ENCODE measurements at regions not wholly inside any gene's neighbourhood (a gene's known extent, or its start where the extent isn't known, plus 50 kb on each side); places are given as distances from the start of the nearest gene placed in this dataset.

DNA sequence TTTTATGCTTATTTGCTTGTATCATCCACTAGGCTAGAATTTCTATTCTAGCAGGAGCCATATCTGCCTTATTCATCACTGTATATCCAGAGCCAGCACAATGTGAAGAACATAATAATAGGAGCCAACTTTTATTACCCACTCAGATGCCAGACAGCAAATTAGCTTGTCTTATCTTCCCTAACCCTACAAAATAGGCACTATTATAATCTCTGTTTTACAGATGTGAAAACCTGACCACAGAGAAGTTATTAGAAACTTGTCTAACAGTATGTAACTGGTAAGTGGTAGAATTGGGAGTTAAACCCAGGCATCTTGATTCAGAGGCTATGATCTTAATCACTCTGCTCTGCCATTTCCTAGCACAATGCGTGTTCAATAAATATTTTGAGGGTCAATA, 579.5 kb downstream of the CAAP1 start:
- DNase-seq, result no peak

- DNase-seq, result no peak
Measured at GRCh38 chr9:26311463-26311995, 581.1 kb downstream of the CAAP1 start.

DNA sequence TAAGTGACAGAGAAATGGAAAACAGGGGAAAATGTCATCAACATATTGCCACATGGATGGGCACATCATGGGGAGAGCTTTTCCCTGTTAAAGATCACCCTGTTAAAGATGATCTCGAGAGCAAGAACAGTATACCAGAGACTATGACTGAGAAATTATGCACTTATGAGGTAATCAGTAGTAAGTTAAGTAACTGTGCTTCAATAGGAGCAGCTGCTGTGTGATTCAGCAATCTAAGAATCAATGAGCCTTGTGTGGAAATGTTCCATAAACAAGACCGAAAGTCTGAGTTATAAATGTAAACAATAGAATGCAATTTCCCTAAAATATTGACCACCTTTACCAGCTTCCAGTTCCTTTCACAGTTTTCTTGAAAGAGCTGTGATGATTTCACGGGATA, 582.3 kb downstream of the CAAP1 start:
- DNase-seq, result no peak

DNA sequence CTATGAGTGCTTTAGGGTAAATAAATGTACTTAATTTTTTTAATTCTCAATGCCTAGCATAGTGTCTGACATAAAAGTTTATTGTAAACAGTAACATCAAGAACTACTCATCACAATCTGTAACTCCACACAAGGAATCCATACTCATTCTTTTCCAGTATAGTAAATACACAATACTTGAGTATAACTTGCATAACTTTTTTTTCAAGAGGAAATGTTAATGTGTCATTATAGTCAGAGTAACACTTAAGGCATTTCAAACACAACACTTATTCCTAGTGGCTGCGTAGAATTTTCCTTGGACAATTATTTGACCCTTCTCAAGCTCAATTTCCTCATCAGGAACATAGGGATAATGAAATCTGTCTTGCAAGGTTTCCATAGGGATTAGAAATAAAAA, 584.3 kb downstream of the CAAP1 start:
- no peak for DNase-seq

DNA sequence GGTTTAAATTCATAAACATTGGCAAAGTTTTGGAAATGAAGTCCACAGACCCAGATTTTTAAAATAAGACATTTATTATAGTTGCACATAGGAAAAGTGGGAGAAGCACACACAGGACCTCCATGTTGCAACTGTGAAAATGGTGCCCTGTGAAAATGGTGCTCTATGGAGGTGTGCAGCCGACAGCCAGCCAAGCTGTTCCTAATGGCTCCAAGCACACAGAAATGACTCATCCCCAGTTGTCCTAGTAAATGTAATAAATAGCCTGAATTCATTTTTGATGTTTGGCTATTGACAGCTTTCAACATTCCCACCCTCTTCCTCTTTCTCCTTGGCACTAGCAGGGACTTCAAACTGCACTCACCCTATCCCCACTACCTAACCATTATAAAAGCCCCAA, 590.9 kb downstream of the CAAP1 start:
- no peak for DNase-seq

DNA sequence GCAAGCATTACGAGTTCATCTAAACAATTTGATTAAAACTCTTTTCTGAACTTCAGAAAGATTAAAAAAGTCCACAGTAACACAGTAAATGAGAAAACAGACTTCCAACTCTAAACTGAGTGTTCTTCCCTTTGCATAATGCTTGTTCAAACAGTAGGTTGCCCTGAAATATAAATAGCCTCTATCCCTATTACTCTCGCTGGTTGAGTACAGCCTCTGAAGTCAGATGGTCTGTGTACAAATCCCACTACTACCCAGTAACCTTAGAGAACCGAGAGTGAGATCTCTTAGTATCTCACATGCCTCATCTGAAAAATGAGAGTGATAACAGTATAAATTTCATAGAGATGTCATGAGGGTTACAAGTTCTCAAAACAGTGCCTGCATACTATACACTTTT, 591.6 kb downstream of the CAAP1 start:
- DNase-seq, result no peak

DNA sequence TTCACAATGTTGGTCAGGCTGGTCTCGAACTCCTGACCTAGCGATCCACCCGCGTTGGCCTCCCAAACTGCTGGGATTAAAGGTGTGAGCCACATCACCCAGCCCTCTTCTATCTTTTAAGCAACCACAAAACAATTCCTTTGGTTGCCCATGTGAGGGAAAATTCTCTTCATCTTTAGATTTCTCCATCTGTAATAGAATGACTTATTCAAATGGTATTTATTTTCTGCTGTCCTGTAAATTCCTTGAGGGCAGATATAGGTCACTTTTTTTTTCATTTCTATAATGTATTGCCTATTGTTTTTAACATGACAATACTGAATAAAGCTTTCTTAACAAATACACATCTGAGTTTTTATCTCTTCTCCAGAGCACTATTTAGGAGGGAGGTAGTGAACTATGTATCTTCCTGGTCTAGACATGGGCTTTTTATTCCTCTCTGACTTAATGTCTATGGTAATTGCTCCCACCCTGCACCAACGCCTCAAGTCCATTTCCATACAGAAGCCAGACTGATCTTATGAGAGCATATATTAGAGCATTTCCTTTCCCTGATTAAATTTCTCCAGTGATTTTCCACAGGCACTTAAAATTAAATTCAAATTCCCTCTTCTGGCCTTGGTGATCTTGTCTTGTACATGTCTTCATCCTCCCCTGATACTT, 595.6 kb downstream of the CAAP1 start:
- peak in 1 of 3 donors; percentile 29 for DNase-seq

- peak in 1 of 3 donors; percentile 56 for DNase-seq
Measured at GRCh38 chr9:26292943-26293342, 599.7 kb downstream of the CAAP1 start.

GRCh38 chr9:26271495-26272122, 593.4 kb upstream of the TUSC1 start:
- DNase-seq, result no peak

GRCh38 chr9:26266146-26266793, 588.0 kb upstream of the TUSC1 start:
- no peak for DNase-seq

DNA sequence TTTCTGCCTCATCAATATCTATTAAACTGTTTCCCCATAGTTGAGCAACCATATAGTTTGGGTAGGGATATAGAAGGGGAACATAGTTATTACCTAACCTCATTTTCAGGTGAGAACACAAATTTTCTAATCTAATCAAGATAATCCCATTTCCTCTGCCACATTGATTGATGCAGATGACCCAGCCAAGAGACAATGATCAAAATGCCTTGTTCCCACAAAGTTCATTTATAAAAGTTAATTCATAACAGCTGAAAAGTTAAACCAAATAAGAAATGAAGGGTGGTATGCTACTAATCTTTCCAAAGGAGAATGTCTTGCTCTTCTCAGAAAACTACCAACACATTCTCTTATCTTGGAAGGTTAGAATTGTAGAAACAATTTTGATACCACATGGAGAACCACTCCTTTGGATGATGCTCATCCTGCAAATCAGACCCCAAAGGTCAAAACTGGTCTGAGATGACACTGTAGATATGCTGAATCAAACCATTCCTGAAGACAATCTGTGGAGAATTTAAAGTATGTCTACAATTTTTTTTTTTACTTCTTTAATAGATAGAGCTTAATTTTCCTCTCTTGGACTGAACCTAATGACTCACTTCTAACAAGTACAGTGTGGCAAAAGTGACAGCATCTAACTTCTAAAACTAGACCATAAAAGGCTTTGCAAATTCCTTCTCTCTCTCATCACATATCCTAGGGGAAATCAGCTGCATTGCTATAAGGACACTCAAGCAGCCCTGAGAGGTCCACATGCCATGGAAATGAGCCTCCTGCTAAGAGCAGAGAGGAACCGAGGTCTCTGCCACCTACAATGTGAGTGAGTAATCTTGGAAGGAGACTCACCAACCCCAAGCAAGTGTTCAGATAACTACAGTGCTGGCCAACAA, 586.7 kb upstream of the TUSC1 start:
- peak in 1 of 3 donors; percentile 97 for DNase-seq

GRCh38 chr9:26263478-26263877, 585.2 kb upstream of the TUSC1 start:
- no peak for DNase-seq

DNA sequence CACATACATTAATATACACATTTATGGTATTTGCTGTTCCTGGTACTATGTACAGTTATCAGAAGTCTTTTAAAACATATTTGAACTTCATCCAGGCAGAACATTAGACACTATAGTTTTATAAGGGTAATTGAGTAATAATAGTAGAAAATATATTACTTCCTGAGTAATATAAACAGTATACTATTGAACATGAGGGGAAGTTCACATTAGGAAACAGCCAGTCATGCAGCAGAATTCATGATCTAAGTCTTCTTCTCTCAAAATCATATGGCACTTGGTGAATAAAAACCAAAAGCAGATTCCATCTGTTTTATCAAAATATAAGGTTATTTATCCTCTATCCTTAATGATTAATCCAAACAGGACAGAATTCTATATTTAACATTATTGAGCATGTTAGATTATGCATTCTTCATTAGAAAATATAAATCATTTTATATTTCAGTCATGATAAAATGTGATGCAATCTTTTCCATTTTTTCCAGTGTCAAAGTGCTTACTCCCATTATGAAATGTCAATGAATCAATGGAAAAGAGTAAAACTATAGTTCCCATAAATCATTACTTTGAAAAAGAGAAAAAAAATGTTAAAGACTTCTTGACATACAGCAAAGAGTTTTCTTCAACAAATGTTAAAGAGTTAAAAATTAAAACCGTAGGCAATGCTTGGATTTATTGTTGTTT, 584.3 kb upstream of the TUSC1 start:
- DNase-seq, result no peak

GRCh38 chr9:26261503-26262330, 583.5 kb upstream of the TUSC1 start:
- DNase-seq, result peak in 1 of 3 donors; percentile 73

DNA sequence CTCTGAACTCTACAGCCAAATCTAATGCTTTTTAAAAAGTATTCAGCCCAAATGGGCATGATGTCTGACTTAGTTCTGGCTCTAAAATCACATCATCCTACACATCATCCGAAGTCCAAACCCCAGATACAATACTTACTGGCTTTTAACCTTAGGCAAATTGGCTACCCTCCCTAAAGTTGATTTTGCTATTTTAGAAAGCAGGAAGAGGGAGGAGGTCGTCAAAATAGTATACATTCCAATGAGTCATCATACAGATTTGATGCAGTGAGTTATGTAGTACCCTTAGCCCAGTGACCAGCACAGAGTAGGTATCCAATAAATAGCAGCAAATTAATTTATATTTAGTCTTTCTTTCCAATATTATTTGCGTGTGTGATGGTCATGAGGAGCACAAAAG, 582.0 kb upstream of the TUSC1 start:
- DNase-seq, result no peak

DNA sequence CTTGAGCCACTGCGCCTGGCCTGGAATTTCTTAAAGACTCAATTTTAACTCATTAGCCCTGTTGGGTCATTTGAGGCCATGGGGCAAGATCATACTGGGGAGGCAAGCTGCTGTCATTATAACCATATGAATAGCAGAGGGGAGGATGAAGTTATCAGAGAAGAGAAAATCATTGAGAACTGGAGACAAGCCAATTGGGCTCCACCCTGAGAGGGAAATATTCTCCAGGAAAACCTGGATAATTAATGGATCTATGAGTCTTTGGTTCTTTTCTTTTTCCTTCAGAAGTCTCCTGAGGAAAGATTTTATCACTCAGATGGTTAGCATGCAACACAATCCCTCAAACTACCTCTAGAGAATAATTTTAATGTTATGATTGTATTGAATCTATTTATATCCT, 569.6 kb upstream of the TUSC1 start:
- DNase-seq, result no peak

GRCh38 chr9:26244661-26245451, 566.6 kb upstream of the TUSC1 start:
- DNase-seq, result peak in 2 of 3 donors; percentile 21 to 46

DNA sequence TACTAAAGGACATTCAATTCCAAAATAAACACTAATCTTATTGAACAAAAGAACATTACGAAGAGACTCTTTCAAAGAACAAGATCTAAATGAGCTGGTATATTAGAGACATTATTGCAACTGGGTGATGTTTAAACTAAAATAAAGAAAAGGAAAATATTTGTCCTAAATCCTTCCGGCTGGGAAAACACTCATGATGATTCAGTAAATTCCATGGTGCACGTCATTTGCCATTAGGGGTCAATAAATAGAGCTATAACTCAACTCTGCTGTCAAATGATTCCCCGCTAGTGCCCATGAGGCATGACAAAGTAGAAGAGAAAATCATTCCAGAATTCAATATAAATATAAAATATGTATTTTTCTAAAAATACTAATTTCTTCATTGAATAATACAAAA, 565.5 kb upstream of the TUSC1 start:
- peak in 1 of 3 donors; percentile 38 for DNase-seq

GRCh38 chr9:26243029-26243697, 564.9 kb upstream of the TUSC1 start:
- DNase-seq, result no peak
